H1 (cell line): ENCODE measurements at regions not wholly inside any gene's neighbourhood (a gene's known extent, or its start where the extent isn't known, plus 50 kb on each side); places are given as distances from the start of the nearest gene placed in this dataset.

Experiments used
- CTCF ChIA-PET: fragments of 300-600 bp; sonication (Branson Sonifier 250); formaldehyde crosslinking; loops from one replicate; lab custom pipeline; 2021; ENCODE audit not compliant: partially characterized antibody; lab: Charles Lee
- POLR2A ChIA-PET: fragments of 300-600 bp; sonication (Branson Sonifier 250); formaldehyde crosslinking; loops from one replicate; lab custom pipeline; 2021; ENCODE audit warnings: inconsistent platforms; ENCODE audit not compliant: partially characterized antibody; lab: Charles Lee
- DNase-seq, 2 experiments: peaks; one replicate each; pipeline versions ENCODE4 v3.0.0 to v3.0.0-alpha.2; 2010 to 2022; ENCODE audit warnings: low spot score in 2 of 2, low read depth in 1 of 2, mixed read lengths in 1 of 2
- FAIRE-seq: peaks from 2 replicates; lab custom pipeline; 2011; peaks lifted over from hg19 to GRCh38; lab: Jason Lieb, UNC
- H2AFZ ChIP-seq: 2 replicates; pipeline ENCODE4 v1.8.1; 2012; ENCODE audit warnings: low read length, inconsistent platforms
- H2AK5ac ChIP-seq: 2 replicates; pipeline ENCODE4 v1.6.1; 2013; ENCODE audit warnings: low read depth, low read length
- H2BK120ac ChIP-seq: replicated peaks from 2 replicates; pipeline ENCODE3; 2013; ENCODE audit warnings: low read depth, low read length, inconsistent platforms
- H2BK12ac ChIP-seq: 2 replicates; pipeline ENCODE4 v1.6.1; 2013; ENCODE audit warnings: low read depth, low read length
- H2BK15ac ChIP-seq: 2 replicates; pipeline ENCODE4 v1.6.1; 2013; ENCODE audit warnings: low read length
- H2BK20ac ChIP-seq: 2 replicates; pipeline ENCODE4 v1.6.1; 2013; ENCODE audit warnings: low read length
- H2BK5ac ChIP-seq: 2 replicates; pipeline ENCODE4 v1.6.1; 2013; ENCODE audit warnings: low read depth, low read length
- H3K14ac ChIP-seq: 2 replicates; pipeline ENCODE4 v1.6.1; 2013; ENCODE audit warnings: inconsistent platforms; ENCODE audit not compliant: insufficient read length
- H3K18ac ChIP-seq: 2 replicates; pipeline ENCODE4 v1.6.1; 2013; ENCODE audit warnings: low read length; ENCODE audit errors: extremely low read depth
- H3K23ac ChIP-seq: 2 replicates; pipeline ENCODE4 v1.6.1; 2013; ENCODE audit warnings: inconsistent platforms; ENCODE audit not compliant: insufficient read length
- H3K23me2 ChIP-seq: 2 replicates; pipeline ENCODE4 v1.6.1; 2013; ENCODE audit warnings: low read depth, low read length
- H3K27ac ChIP-seq: 2 replicates; pipeline ENCODE4 v1.6.1; 2011; ENCODE audit warnings: low read depth, low read length, inconsistent platforms
- H3K27me3 ChIP-seq, 4 experiments: replicated peaks in 1 of 4; 1 replicate in 1 of 4; 2 replicates in 3 of 4; pipeline versions ENCODE4 v1.6.1 to v1.8.1; 2011 to 2013; ENCODE audit warnings: low read length in 3 of 4, mild to moderate bottlenecking in 3 of 4, inconsistent platforms in 2 of 4, mixed read lengths in 2 of 4, moderate library complexity in 1 of 4; ENCODE audit not compliant: control insufficient read depth in 3 of 4, insufficient read depth in 3 of 4; ENCODE audit errors: extremely low read depth in 1 of 4
- H3K36me3 ChIP-seq, 4 experiments: 2 replicates each; pipeline versions ENCODE4 v1.6.1 to v1.8.1; 2011 to 2013; ENCODE audit warnings: mild to moderate bottlenecking in 4 of 4, low read length in 3 of 4, moderate library complexity in 2 of 4, control low read depth in 1 of 4, inconsistent platforms in 1 of 4; ENCODE audit not compliant: insufficient read depth in 4 of 4, control insufficient read depth in 2 of 4
- H3K4ac ChIP-seq: replicated peaks from 2 replicates; pipeline ENCODE3; 2013; ENCODE audit warnings: low read length, low read depth, mixed read lengths, inconsistent platforms; ENCODE audit not compliant: insufficient read length
- H3K4me1 ChIP-seq, 4 experiments: replicated peaks in 1 of 4; 1 replicate in 1 of 4; 2 replicates in 3 of 4; pipeline versions ENCODE4 v1.6.1 to v1.8.1; 2011 to 2013; ENCODE audit warnings: low read length in 3 of 4, inconsistent platforms in 2 of 4, mixed read lengths in 1 of 4; ENCODE audit not compliant: insufficient read depth in 4 of 4, control insufficient read depth in 3 of 4
- H3K4me2 ChIP-seq, 2 experiments: 2 replicates each; pipeline versions ENCODE4 v1.6.1 to v1.8.1; 2011 to 2013; ENCODE audit warnings: low read depth in 2 of 2, low read length in 2 of 2, control low read depth in 1 of 2, inconsistent platforms in 1 of 2, mild to moderate bottlenecking in 1 of 2; ENCODE audit not compliant: insufficient read depth in 1 of 2
- H3K4me3 ChIP-seq, 4 experiments: fragments of 200-600, 300-600 bp in 1 of 4; sonication (generic), shearing (Covaris generic), sonication (Bioruptor Twin) in 1 of 4; 2 replicates each; pipeline versions ENCODE4 v1.5.1 to v1.8.1; 2011 to 2016; ENCODE audit warnings: low read length in 4 of 4, low read depth in 3 of 4, control low read depth in 2 of 4, inconsistent platforms in 2 of 4, mild to moderate bottlenecking in 2 of 4, mixed read lengths in 1 of 4, moderate library complexity in 1 of 4; ENCODE audit not compliant: insufficient read depth in 2 of 4; ENCODE audit errors: extremely low read depth in 1 of 4
- H3K56ac ChIP-seq: replicated peaks from 2 replicates; pipeline ENCODE3; 2013; ENCODE audit warnings: low read depth, mild to moderate bottlenecking, mixed read lengths, low read length, inconsistent platforms; ENCODE audit not compliant: insufficient read length
- H3K79me1 ChIP-seq: 2 replicates; pipeline ENCODE4 v1.6.1; 2013; ENCODE audit warnings: low read depth, low read length, control low read depth
- H3K79me2 ChIP-seq, 2 experiments: 2 replicates each; pipeline versions ENCODE4 v1.6.1 to v1.8.1; 2012 to 2013; ENCODE audit warnings: low read length in 2 of 2, mild to moderate bottlenecking in 2 of 2, inconsistent platforms in 1 of 2; ENCODE audit not compliant: insufficient read depth in 2 of 2, control insufficient read depth in 1 of 2
- H3K9ac ChIP-seq, 4 experiments: replicated peaks in 1 of 4; 1 replicate in 1 of 4; 2 replicates in 3 of 4; pipeline versions ENCODE4 v1.6.1 to v1.8.1; 2011 to 2013; ENCODE audit warnings: low read depth in 3 of 4, low read length in 3 of 4, control low read depth in 2 of 4, mild to moderate bottlenecking in 2 of 4, moderate library complexity in 2 of 4, inconsistent platforms in 1 of 4; ENCODE audit errors: extremely low read depth in 1 of 4
- H3K9me3 ChIP-seq, 2 experiments: 2 replicates each; pipeline versions ENCODE4 v1.6.1 to v1.8.1; 2012 to 2013; ENCODE audit warnings: mild to moderate bottlenecking in 2 of 2, moderate library complexity in 2 of 2, control low read depth in 1 of 2, inconsistent platforms in 1 of 2, low read depth in 1 of 2, low read length in 1 of 2, mixed read lengths in 1 of 2; ENCODE audit not compliant: insufficient read depth in 2 of 2
- H4K20me1 ChIP-seq, 2 experiments: replicated peaks in 1 of 2; 2 replicates each; pipeline versions ENCODE3 to v1.8.1; 2011 to 2013; ENCODE audit warnings: inconsistent platforms in 2 of 2, low read length in 2 of 2, mild to moderate bottlenecking in 1 of 2; ENCODE audit not compliant: insufficient read depth in 2 of 2, control insufficient read depth in 1 of 2
- H4K5ac ChIP-seq: 2 replicates; pipeline ENCODE4 v1.6.1; 2013; ENCODE audit warnings: low read length, low read depth, mixed read lengths, inconsistent platforms; ENCODE audit not compliant: insufficient read length
- H4K8ac ChIP-seq: 2 replicates; pipeline ENCODE4 v1.8.0; 2013; ENCODE audit warnings: mild to moderate bottlenecking, moderate library complexity, low read length, inconsistent platforms; ENCODE audit not compliant: insufficient read depth; ENCODE audit errors: extremely low read depth
- H4K91ac ChIP-seq: replicated peaks from 2 replicates; pipeline ENCODE3; 2013; ENCODE audit warnings: low read length, mixed read lengths, inconsistent platforms; ENCODE audit not compliant: insufficient read length
- HDAC2 ChIP-seq, 2 experiments: fragments of 300-600 bp in 1 of 2; sonication (generic) in 1 of 2; IDR thresholded peaks; 2 replicates each; pipeline ENCODE4 v1.6.1; 2011 to 2012; ENCODE audit warnings: low read depth in 2 of 2, low read length in 2 of 2, mild to moderate bottlenecking in 2 of 2, moderate library complexity in 2 of 2, borderline replicate concordance in 1 of 2, inconsistent platforms in 1 of 2
- TAF1 ChIP-seq: IDR thresholded peaks from 2 replicates; pipeline ENCODE4 v1.6.1; 2011; ENCODE audit warnings: mild to moderate bottlenecking, low read depth, low read length
- WGBS, 2 experiments: shearing (Covaris generic) in 1 of 2; methylation state at CpG; one replicate each; pipeline versions ENCODE4 v1.1.6 to v1.1.7; 2013 to 2015; ENCODE audit warnings: low lambda C conversion rate in 2 of 2, mixed read lengths in 2 of 2, inconsistent platforms in 1 of 2, low coverage in 1 of 2, missing lambda C conversion rate in 1 of 2; ENCODE audit not compliant: insufficient replicate concordance in 2 of 2, insufficient coverage in 1 of 2, insufficient read length in 1 of 2; ENCODE audit errors: extremely low coverage in 1 of 2, missing lambda C conversion rate in 1 of 2; 5-methylcytosine and 5-hydroxymethylcytosine counted together

DNA sequence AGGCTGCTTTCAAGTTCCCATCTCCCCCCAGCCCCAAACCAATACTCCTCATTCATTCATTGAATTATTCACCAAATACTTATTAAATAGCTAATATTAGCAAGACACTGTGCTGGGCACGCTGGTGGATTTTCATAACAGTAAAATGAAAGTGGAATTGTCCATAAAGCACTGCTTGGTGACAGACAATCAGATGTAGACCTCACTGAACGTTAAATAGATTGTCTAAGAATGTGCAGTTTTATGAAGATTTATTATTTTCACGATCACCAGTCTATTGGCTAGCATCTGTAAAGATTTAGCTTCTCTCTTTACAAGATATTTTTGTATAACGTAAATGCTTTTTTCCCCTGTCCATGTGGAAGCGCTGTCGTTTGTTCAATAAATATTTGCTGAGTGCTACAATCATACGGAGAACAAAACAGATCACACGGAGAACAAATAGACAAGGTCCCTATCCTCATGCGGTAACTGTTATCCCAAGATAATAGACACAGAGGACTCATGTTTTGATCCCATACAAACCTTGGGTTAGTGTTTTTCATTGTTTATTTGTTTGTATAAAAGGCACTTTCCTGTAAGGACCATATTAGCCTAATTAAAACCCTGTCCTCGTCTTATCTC, 397.6 kb downstream of the BCAT1 start:
- ChIA-PET CTCF (no interaction called here), POLR2A (no interaction called here)
- no peak overlapping the region for H3K23ac ChIP-seq
- no peak overlapping the region for H3K4me3 ChIP-seq
- H3K36me3 ChIP-seq: no peaks in the 10 kb centered on the region
- H2AFZ ChIP-seq: no peak overlapping the region
- no peak overlapping the region for H3K9ac ChIP-seq
- no peaks in the 10 kb centered on the region for H3K27me3 ChIP-seq
- H2BK15ac ChIP-seq: no peak overlapping the region
- no peak overlapping the region for H4K91ac ChIP-seq
- no peak overlapping the region for H2BK20ac ChIP-seq
- H3K4me1 ChIP-seq: peaks cover 0 to 7% (median 3%) of the 10 kb centered on the region in 4 experiments; a peak in 5 of 7 replicates
- H2BK5ac ChIP-seq: no peak overlapping the region
- H3K4me2 ChIP-seq: no peak overlapping the region
- no peak overlapping the region for H3K4ac ChIP-seq
- no peak overlapping the region for H2BK12ac ChIP-seq
- H3K79me2 ChIP-seq: no peaks in the 10 kb centered on the region
- H4K20me1 ChIP-seq: no peaks in the 10 kb centered on the region
- H4K8ac ChIP-seq: no peak overlapping the region
- no peak overlapping the region for H3K14ac ChIP-seq
- WGBS, 2 experiments: 88% methylated on average over 10 of the region's 10 CpGs; no CpG with 5 or more reads in 1 of the 2 experiments
- DNase-seq: no peak
- H4K5ac ChIP-seq: no peak overlapping the region
- no peaks in the 10 kb centered on the region for H3K9me3 ChIP-seq
- H3K56ac ChIP-seq: no peak overlapping the region
- H2BK120ac ChIP-seq: no peak overlapping the region
- no peak overlapping the region for H3K18ac ChIP-seq
- no peaks in the 10 kb centered on the region for H3K23me2 ChIP-seq
- H2AK5ac ChIP-seq: no peak overlapping the region
- H3K79me1 ChIP-seq: no peaks in the 10 kb centered on the region
- H3K27ac ChIP-seq: no peak overlapping the region
- FAIRE-seq: no peak
- TF ChIP-seq TAF1: no peak
- TF ChIP-seq HDAC2 (IDR thresholded peaks at IDR 0.05; ENCODE audit: borderline replicate concordance in 1 of 2, low read depth in 2 of 2, low read length in 2 of 2): no peak
